ENCODE measurements at regions not wholly inside any gene's neighbourhood (a gene's known extent, or its start where the extent isn't known, plus 50 kb on each side); places are given as distances from the start of the nearest gene placed in this dataset.

GRCh38 chrX:38861489-38861888 is 60.2 kb downstream of the MID1IP1 start:
- ChIA-PET POLR2A (no interaction called here), CTCF (no interaction called here), RAD21 (ENCODE audit: low non-redundant PET in 1 of 2, low total read pairs in 2 of 2, uncharacterized antibody in 2 of 2, unreplicated experiment in 2 of 2) (no interaction called here)
- Histone ChIP-seq H3K9me2 (ENCODE audit: insufficient read depth) (no peaks in the 10 kb centered on the region), H3K27me3 (ENCODE audit: insufficient read depth, low read length) (no peaks in the 10 kb centered on the region), H3K79me2 (ENCODE audit: insufficient read depth, low read length) (no peaks in the 10 kb centered on the region), H3K4me3 (replicated peaks in 1 of 2; ENCODE audit: low read depth in 1 of 2, low read length in 2 of 2) (no peak overlapping the region), H4K20me1 (ENCODE audit: insufficient read depth) (no peaks in the 10 kb centered on the region), H3K4me2 (ENCODE audit: low read length) (no peak overlapping the region), H3K9me3 (ENCODE audit: control insufficient read depth in 1 of 2, insufficient read depth in 1 of 2, low read depth in 1 of 2, low read length in 2 of 2) (no peaks in the 10 kb centered on the region), H3K27ac (ENCODE audit: low read depth, low read length) (no peak overlapping the region), H3K9ac (ENCODE audit: low read length) (no peak overlapping the region), H2AFZ (ENCODE audit: low read depth, low read length, poor library complexity, severe bottlenecking) (no peak overlapping the region), H3K36me3 (ENCODE audit: control insufficient read depth in 1 of 2, insufficient read depth in 2 of 2, low read length in 2 of 2) (no peaks in the 10 kb centered on the region), H3K4me1 (ENCODE audit: control insufficient read depth in 1 of 2, insufficient read depth in 2 of 2, low read length in 2 of 2) (no peaks in the 10 kb centered on the region)
- no peak for DNase-seq (ENCODE audit: low read depth, low spot score)
- no TSS peak for BruUV-seq (replicated peaks)
- ATAC-seq: no peak
- TF ChIP-seq ATF3 (IDR thresholded peaks at IDR 0.05): no peak
- no peak for TF ChIP-seq TCF7L2 (IDR thresholded peaks at IDR 0.05; ENCODE audit: borderline replicate concordance, extremely low read depth, insufficient read depth, insufficient read length)
- intact Hi-C loops (cut with micrococcal nuclease): no loop called here

GRCh38 chrX:38862100-38862499 is 60.8 kb downstream of the MID1IP1 start:
- intact Hi-C loops (cut with micrococcal nuclease): no loop called here
- Histone ChIP-seq H3K9me2 (ENCODE audit: insufficient read depth) (no peaks in the 10 kb centered on the region), H3K79me2 (ENCODE audit: insufficient read depth, low read length) (no peaks in the 10 kb centered on the region), H3K9ac (ENCODE audit: low read length) (no peak overlapping the region), H3K4me2 (ENCODE audit: low read length) (no peak overlapping the region), H3K27me3 (ENCODE audit: insufficient read depth, low read length) (no peaks in the 10 kb centered on the region), H3K4me3 (replicated peaks in 1 of 2; ENCODE audit: low read depth in 1 of 2, low read length in 2 of 2) (no peak overlapping the region), H3K27ac (ENCODE audit: low read depth, low read length) (no peak overlapping the region), H3K4me1 (ENCODE audit: control insufficient read depth in 1 of 2, insufficient read depth in 2 of 2, low read length in 2 of 2) (no peaks in the 10 kb centered on the region), H3K36me3 (ENCODE audit: control insufficient read depth in 1 of 2, insufficient read depth in 2 of 2, low read length in 2 of 2) (no peaks in the 10 kb centered on the region), H2AFZ (ENCODE audit: low read depth, low read length, poor library complexity, severe bottlenecking) (no peak overlapping the region), H3K9me3 (ENCODE audit: control insufficient read depth in 1 of 2, insufficient read depth in 1 of 2, low read depth in 1 of 2, low read length in 2 of 2) (no peaks in the 10 kb centered on the region), H4K20me1 (ENCODE audit: insufficient read depth) (no peaks in the 10 kb centered on the region)
- ChIA-PET RAD21 (ENCODE audit: low non-redundant PET in 1 of 2, low total read pairs in 2 of 2, uncharacterized antibody in 2 of 2, unreplicated experiment in 2 of 2) (no interaction called here), POLR2A (no interaction called here), CTCF (no interaction called here)
- DNase-seq (ENCODE audit: low read depth, low spot score): no peak
- BruUV-seq (replicated peaks): no TSS peak
- ATAC-seq: no peak
- TF ChIP-seq POLR2AphosphoS5 (IDR thresholded peaks at IDR 0.05; ENCODE audit: low read depth, low read length) (no peak), POLR2A (IDR thresholded peaks at IDR 0.05; ENCODE audit: borderline replicate concordance, extremely low read depth, insufficient read depth, insufficient read length) (no peak), SP1 (IDR thresholded peaks at IDR 0.05; ENCODE audit: low read depth) (no peak), ZBTB33 (IDR thresholded peaks at IDR 0.05; ENCODE audit: extremely low read depth, insufficient replicate concordance, low read length) (no peak), EZH2phosphoT487 (IDR thresholded peaks at IDR 0.05; ENCODE audit: borderline replicate concordance) (no peak), ATF3 (IDR thresholded peaks at IDR 0.05) (no peak), TCF7L2 (IDR thresholded peaks at IDR 0.05; ENCODE audit: borderline replicate concordance, extremely low read depth, insufficient read depth, insufficient read length) (no peak), FOSL1 (IDR thresholded peaks at IDR 0.05; ENCODE audit: low read depth) (no peak), MAX (IDR thresholded peaks at IDR 0.05) (no peak), SIN3A (IDR thresholded peaks at IDR 0.05; ENCODE audit: low read depth) (no peak), REST (IDR thresholded peaks at IDR 0.05; ENCODE audit: low read depth) (no peak), JUND (IDR thresholded peaks at IDR 0.05) (no peak)

All from HCT116 (cell line).